Kidney (tissue), 13 donors: ENCODE measurements at regions not wholly inside any gene's neighbourhood (a gene's known extent, or its start where the extent isn't known, plus 50 kb on each side); places are given as distances from the start of the nearest gene placed in this dataset.
A peak's percentile ranks its signal among the peaks of the same experiment; 100 is the strongest.

Source experiments
- DNase-seq, 5 donors: peaks; one replicate each; pipeline ENCODE4 v3.0.0-alpha.2; 2013 to 2020
- FAIRE-seq: peaks from 2 replicates; lab custom pipeline; 2012; peaks lifted over from hg19 to GRCh38; lab: Jason Lieb, UNC
- H3K27ac ChIP-seq, 2 donors: one replicate each; pipeline ENCODE4 v1.7.0; 2013; ENCODE audit warnings: low read depth in 2 of 2, low read length in 2 of 2, inconsistent platforms in 1 of 2
- H3K27me3 ChIP-seq: one replicate; pipeline ENCODE4 v1.7.1; 2013; ENCODE audit warnings: low read length, inconsistent platforms; ENCODE audit not compliant: control insufficient read depth, insufficient read depth
- H3K36me3 ChIP-seq, 3 donors: one replicate each; pipeline versions ENCODE4 v1.7.0 to v1.7.1; 2013; ENCODE audit warnings: low read length in 3 of 3, control low read depth in 1 of 3, inconsistent platforms in 1 of 3; ENCODE audit not compliant: insufficient read depth in 3 of 3, control insufficient read depth in 2 of 3
- H3K4me1 ChIP-seq, 3 donors: one replicate each; pipeline versions ENCODE4 v1.7.0 to v1.7.1; 2013; ENCODE audit warnings: low read length in 3 of 3, inconsistent platforms in 1 of 3, low read depth in 1 of 3; ENCODE audit not compliant: control insufficient read depth in 2 of 3, insufficient read depth in 2 of 3
- H3K4me3 ChIP-seq, 3 donors: one replicate each; pipeline versions ENCODE4 v1.7.0 to v1.8.1; 2013; ENCODE audit warnings: low read length in 3 of 3, control low read depth in 1 of 3, inconsistent platforms in 1 of 3
- H3K9ac ChIP-seq, 3 donors: one replicate each; pipeline versions ENCODE4 v1.7.0 to v1.7.1; 2013; ENCODE audit warnings: low read length in 3 of 3, control low read depth in 1 of 3, inconsistent platforms in 1 of 3
- H3K9me3 ChIP-seq, 3 donors: one replicate each; pipeline versions ENCODE4 v1.7.0 to v1.7.1; 2013; ENCODE audit warnings: low read length in 3 of 3, control low read depth in 1 of 3, inconsistent platforms in 1 of 3; ENCODE audit not compliant: control insufficient read depth in 2 of 3, insufficient read depth in 1 of 3
- CTCF ChIP-seq: IDR thresholded peaks from 3 replicates; pipeline ENCODE4 v1.5.1; 2012; ENCODE audit warnings: mild to moderate bottlenecking, moderate library complexity, borderline replicate concordance; ENCODE audit not compliant: insufficient read depth; ENCODE audit errors: extremely low read depth
- intact Hi-C: fragments of 100-400 bp; cut with DNase I; formaldehyde crosslinking; loops from one replicate; pipeline ENCODE4 v1.11.1; 2022
- donor health status: control.
- donor health status: control.
- donor health status: control.
- donor health status: control.
- donor health status: control.
- donor health status: DM: yes; HTN: yes; CAD: no.
- donor health status: Normal renal cell carcinoma (clear cell type).

- no peak overlapping the region for H3K9ac ChIP-seq
- intact Hi-C loops = no loop called here
- no peak overlapping the region for H3K4me3 ChIP-seq
- TF ChIP-seq CTCF = no peak
- no peak overlapping the region for H3K27ac ChIP-seq
- H3K27me3 ChIP-seq = no peaks in the 10 kb centered on the region
- H3K4me1 ChIP-seq = no peaks in the 10 kb centered on the region
- FAIRE-seq (no peak), DNase-seq (peak in 4 of 5 donors; percentile 29 to 48 (median 44))
- H3K36me3 ChIP-seq = no peaks in the 10 kb centered on the region
- no peaks in the 10 kb centered on the region for H3K9me3 ChIP-seq
These were observed 199.8 kb upstream of the WDFY3 start for GRCh38 chr4:85166318-85166717.

- Histone ChIP-seq H3K27me3 (no peaks in the 10 kb centered on the region), H3K9me3 (no peaks in the 10 kb centered on the region), H3K36me3 (no peaks in the 10 kb centered on the region), H3K4me3 (no peak overlapping the region), H3K27ac (no peak overlapping the region), H3K9ac (no peak overlapping the region), H3K4me1 (no peaks in the 10 kb centered on the region)
- intact Hi-C loops = no loop called here
- no peak for TF ChIP-seq CTCF
- DNase-seq (no peak), FAIRE-seq (no peak)
These were observed 201.8 kb upstream of the WDFY3 start for GRCh38 chr4:85168234-85168834.

- no peak overlapping the region for H3K27ac ChIP-seq
- no peaks in the 10 kb centered on the region for H3K4me1 ChIP-seq
- no peak for TF ChIP-seq CTCF
- H3K36me3 ChIP-seq = no peaks in the 10 kb centered on the region
- no peak overlapping the region for H3K4me3 ChIP-seq
- H3K27me3 ChIP-seq = no peaks in the 10 kb centered on the region
- FAIRE-seq (no peak), DNase-seq (no peak)
- intact Hi-C loops = no loop called here
- H3K9me3 ChIP-seq = no peaks in the 10 kb centered on the region
- H3K9ac ChIP-seq = no peak overlapping the region
These were observed 203.8 kb upstream of the WDFY3 start for GRCh38 chr4:85170241-85170640.

- DNase-seq (no peak), FAIRE-seq (no peak)
- no peak overlapping the region for H3K4me3 ChIP-seq
- TF ChIP-seq CTCF = no peak
- intact Hi-C loops = no loop called here
- no peak overlapping the region for H3K27ac ChIP-seq
- no peaks in the 10 kb centered on the region for H3K9me3 ChIP-seq
- no peaks in the 10 kb centered on the region for H3K4me1 ChIP-seq
- H3K27me3 ChIP-seq = no peaks in the 10 kb centered on the region
- H3K9ac ChIP-seq = no peak overlapping the region
- H3K36me3 ChIP-seq = no peaks in the 10 kb centered on the region
These were observed 208.7 kb upstream of the WDFY3 start for GRCh38 chr4:85175190-85175589.
